T47D (cell line): ENCODE measurements at regions not wholly inside any gene's neighbourhood (a gene's known extent, or its start where the extent isn't known, plus 50 kb on each side); places are given as distances from the start of the nearest gene placed in this dataset.

ENCODE experiments used
- DNase-seq, 2 experiments: peaks; one replicate each; pipeline versions ENCODE4 v3.0.0 to v3.0.0-alpha.2; 2011 to 2012; ENCODE audit warnings: low read depth in 1 of 2, low spot score in 1 of 2
- JUND ChIP-seq: IDR thresholded peaks from 2 replicates; pipeline ENCODE4 v1.6.1; 2012; ENCODE audit warnings: low read depth
- in situ Hi-C: cut with HindIII; loops from 2 replicates; pipeline ENCODE4 v1.10.0; 2016; ENCODE audit warnings: low sequenced_read_pairs, low pct_unique_long_range_greater_than_20kb

GRCh38 chr15:98025237-98025636, 64.7 kb downstream of the ARRDC4 start:
- DNase-seq: no peak
- in situ Hi-C loops: no loop called here
- no peak for TF ChIP-seq JUND

DNA sequence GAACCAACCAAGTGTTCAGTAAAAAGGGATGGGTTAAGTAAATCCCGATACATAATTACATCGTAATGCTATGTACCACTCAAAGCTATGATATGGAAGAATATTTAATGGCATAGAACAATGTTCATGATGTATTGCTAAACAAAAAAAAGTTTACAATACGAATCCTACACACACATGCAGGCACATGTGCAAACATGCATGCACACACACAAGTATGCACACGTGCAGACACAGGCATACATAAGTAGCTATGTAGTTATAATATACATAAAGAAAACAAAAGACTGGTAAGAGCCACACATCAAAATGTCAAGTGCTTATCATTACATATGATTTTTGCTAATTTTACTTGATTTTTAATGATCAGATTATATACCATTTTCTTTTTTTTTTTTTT, 74.2 kb downstream of the ARRDC4 start:
- TF ChIP-seq JUND: no peak
- no peak for DNase-seq
- in situ Hi-C loops: no loop called here

- TF ChIP-seq JUND: no peak
- in situ Hi-C loops: no loop called here
- DNase-seq: no peak
Measured at GRCh38 chr15:98035134-98035533, 74.6 kb downstream of the ARRDC4 start.

DNA sequence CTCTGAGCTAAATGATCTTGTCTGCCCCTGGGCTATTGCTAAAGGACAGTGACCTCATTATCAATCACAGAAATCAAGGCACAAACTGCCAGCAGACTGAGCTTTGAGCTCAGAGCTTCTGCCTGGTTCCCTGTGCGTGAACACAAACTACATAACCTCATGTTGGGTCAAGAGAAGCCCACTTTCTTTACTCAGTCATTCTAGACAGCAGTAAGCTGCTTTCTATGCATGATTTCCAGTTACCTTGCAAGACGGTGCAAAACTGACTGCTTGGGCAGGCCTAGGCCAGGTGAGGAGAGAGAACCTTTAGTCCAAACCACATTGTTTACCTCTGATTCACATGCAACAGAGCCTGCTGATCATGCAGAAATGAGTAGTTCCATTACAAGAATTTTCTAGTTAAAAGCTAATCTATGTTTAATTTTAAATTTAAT, 75.1 kb downstream of the ARRDC4 start:
- TF ChIP-seq JUND: no peak
- in situ Hi-C loops: no loop called here
- DNase-seq: peak in 1 of 2 experiments; percentile 32

- in situ Hi-C loops: no loop called here
- no peak for TF ChIP-seq JUND
- DNase-seq: no peak
Measured at GRCh38 chr15:98039596-98039995, 79.1 kb downstream of the ARRDC4 start.

- DNase-seq: no peak
- TF ChIP-seq JUND: no peak
- in situ Hi-C loops: no loop called here
Measured at GRCh38 chr15:98040146-98040545, 79.6 kb downstream of the ARRDC4 start.

DNA sequence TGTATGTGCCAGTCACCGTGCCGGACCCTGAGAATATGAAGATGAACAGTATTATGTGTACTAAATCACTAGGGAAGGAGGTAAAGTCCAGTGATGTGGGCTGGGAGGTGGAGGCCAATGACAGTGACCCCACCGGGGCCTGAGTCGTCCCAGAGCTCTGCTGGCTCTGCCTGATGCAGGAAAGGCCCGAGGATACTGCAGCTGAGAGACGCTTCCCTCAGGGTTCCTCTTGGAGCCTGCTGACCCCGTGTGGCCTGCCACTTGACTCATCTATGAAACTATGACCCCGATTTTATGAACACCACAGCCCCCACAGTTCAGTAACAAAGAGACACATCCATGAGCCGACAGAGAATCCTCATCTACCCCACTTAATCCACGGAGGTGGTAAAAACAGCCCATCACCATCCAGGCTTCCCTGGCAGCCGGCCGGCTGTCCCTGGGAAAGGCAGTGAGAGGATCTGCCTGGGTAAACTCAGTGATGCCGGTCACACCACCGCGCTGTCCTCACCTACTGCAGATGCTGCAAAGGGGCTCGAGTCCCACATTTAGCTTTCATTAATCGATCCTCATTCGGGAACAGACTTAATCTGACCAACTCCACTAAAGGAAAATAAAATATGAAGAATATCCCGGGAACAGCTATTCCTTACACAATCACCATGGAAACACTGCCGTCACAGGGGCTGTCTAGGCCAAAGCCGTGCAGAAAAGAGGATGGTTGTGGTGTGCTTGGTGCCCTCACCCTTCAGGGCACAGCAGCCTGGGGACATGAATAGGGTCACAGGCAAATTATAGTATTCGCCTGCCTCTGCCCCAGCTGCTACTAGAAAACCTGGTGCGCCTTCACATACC, 82.9 kb downstream of the ARRDC4 start:
- no peak for DNase-seq
- TF ChIP-seq JUND: no peak
- in situ Hi-C loops: no loop called here

- DNase-seq: no peak
- TF ChIP-seq JUND: no peak
- in situ Hi-C loops: no loop called here
Measured at GRCh38 chr15:98051734-98052133, 91.2 kb downstream of the ARRDC4 start.

DNA sequence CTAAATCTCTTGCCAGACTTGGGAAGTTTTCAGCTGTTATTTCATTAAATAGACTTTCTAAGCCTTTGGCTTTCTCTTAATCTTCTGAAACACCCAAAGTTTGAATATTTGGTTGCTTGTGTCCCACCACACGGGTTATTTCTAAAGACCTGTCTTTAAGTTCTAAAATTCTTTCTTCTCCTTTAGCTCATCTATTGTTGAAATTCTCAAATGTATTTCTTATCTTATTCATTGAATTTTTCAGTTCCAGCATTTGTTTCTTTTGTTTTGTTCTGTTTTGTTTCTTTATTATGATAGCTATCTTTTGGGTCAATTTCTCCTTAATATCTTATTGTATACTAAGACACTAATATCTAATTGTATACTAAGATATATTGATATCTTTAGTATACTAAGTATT, 97.0 kb downstream of the ARRDC4 start:
- TF ChIP-seq JUND: no peak
- in situ Hi-C loops: no loop called here

DNA sequence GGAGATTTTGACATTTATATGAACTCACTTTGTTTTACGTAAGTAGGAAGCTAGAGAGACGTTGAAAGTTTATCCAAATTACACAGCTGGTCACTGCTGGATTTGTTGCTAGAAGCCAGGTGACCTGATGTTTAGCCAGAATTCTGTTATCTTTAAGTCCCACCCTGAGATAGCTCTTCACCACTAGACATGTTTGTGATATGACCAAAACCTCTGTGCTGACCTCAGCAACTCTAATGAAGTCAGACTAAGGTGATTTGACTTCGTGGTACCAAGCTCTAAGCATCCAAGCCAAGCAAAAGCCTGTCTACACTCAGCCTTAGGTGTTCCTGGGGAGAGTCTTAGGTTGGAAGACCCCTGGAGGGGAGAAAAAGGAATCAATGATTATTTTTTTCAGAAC, 102.4 kb downstream of the ARRDC4 start:
- in situ Hi-C loops: no loop called here
- no peak for DNase-seq
- TF ChIP-seq JUND: no peak

More for the DNA sequence above, 97.0 kb downstream of the ARRDC4 start:
- no peak for DNase-seq

DNA sequence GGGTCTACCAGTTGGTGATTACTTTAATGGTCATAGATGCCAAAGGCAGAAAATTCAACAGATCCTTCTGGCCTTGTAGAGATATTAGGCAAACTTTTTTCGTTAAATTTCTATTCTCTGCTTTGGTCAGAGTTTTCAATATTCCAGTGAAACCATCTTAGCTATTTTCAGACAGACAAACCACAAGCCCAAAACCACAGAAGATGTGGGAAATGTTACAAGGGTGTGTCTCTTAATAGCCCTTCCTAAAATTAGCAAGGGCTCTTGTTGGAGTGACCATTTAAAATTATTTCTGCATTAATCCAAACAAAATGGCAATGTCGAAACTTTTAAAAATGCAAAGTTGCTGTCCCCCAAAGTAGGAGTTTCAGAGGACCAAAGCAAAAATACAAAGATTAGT, 102.8 kb downstream of the ARRDC4 start:
- in situ Hi-C loops: no loop called here
- DNase-seq: no peak
- TF ChIP-seq JUND: no peak

DNA sequence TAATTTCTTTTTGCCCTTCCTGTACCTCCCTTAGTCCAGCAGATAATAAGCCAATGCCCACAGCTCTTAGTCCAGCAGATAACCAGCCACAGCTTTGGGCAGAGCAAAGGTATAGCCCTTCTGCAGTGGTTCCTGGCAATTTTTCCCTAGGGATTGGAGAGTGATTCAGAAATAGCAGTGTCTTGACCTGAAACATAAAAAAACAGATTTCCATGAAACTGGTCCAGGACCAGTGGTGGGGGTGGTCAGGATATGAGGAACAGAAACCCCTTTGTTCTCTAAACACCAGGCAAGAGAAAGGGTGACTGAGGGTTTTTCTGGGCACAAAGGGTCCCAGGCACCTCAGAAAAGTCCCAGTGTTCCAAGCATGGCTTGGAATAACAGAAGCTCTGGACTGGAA, 103.4 kb downstream of the ARRDC4 start:
- no peak for DNase-seq
- in situ Hi-C loops: no loop called here
- TF ChIP-seq JUND: no peak

DNA sequence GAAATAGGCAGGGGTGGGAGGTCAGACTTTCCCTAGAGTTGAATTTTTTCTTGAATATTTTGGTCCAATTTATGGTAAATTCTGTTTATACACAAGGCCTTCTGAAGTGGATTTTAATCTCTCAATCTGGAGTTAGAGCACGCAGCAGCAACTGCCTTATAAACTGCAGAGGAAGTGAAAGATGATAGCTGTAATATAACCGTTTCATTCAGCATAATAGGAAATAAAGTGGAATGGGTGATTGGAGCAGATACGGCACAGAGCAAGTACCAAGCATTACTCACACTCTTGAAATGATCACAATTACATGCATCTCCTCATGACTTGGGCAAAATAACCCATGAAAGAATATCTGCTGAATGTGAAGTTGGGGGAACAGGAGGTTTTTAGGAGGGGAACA, 106.8 kb downstream of the ARRDC4 start:
- DNase-seq: no peak
- in situ Hi-C loops: no loop called here
- TF ChIP-seq JUND: no peak

- DNase-seq: no peak
- TF ChIP-seq JUND: no peak
- in situ Hi-C loops: no loop called here
Measured at GRCh38 chr15:98069256-98069655, 108.8 kb downstream of the ARRDC4 start.
